HCT116 (cell line): ENCODE measurements at regions not wholly inside any gene's neighbourhood (a gene's known extent, or its start where the extent isn't known, plus 50 kb on each side); places are given as distances from the start of the nearest gene placed in this dataset.

Experiments used
- ATAC-seq: fragments of 200-7000 bp; cut with Tn5 transposase; 2 replicates; pipeline ENCODE4 v1.9.1; 2020; ENCODE audit warnings: mild to moderate bottlenecking, moderate library complexity
- BruUV-seq: library from RNA; stranded (reverse); fragments of 400-500 nt; replicated peaks from 2 replicates; lab custom pipeline; 2021; lab: Mats Ljungman, UMichigan
- CTCF ChIA-PET: fragments of 300-600 bp; sonication (Branson Sonifier 250); formaldehyde crosslinking; loops from one replicate; lab custom pipeline; 2021; ENCODE audit warnings: antibody characterized with exemption; lab: Charles Lee
- POLR2A ChIA-PET: fragments of 300-600, 350-600 bp; sonication (Branson Sonifier 250); formaldehyde crosslinking; loops from one replicate; lab custom pipeline; 2021; ENCODE audit warnings: antibody characterized with exemption; lab: Charles Lee
- RAD21 ChIA-PET, 2 experiments: fragments of 300-600 bp; sonication (Branson Sonifier 250); formaldehyde crosslinking; loops; one replicate each; lab custom pipeline; 2023; ENCODE audit warnings: low total read pairs in 2 of 2; ENCODE audit not compliant: uncharacterized antibody in 2 of 2, unreplicated experiment in 2 of 2, low non-redundant PET in 1 of 2; lab: Charles Lee
- DNase-seq: peaks from one replicate; pipeline ENCODE4 v3.0.0-alpha.2; 2010; ENCODE audit warnings: low read depth, low spot score
- H2AFZ ChIP-seq: fragments of 200-600 bp; shearing (Covaris generic), sonication (generic); 2 replicates; pipeline ENCODE4 v1.6.1; 2017; ENCODE audit warnings: low read depth, mixed run types, mixed read lengths, antibody characterized with exemption, low read length; ENCODE audit not compliant: poor library complexity, severe bottlenecking
- H3K27ac ChIP-seq: 2 replicates; pipeline ENCODE4 v1.5.1; 2012; ENCODE audit warnings: low read depth, low read length
- H3K27me3 ChIP-seq: fragments of 200-600 bp; sonication (generic); 2 replicates; pipeline ENCODE4 v1.6.1; 2016; ENCODE audit warnings: mixed run types, low read length, mixed read lengths; ENCODE audit not compliant: insufficient read depth
- H3K36me3 ChIP-seq, 2 experiments: fragments of 200-500 bp in 1 of 2; fragments of 200-600 bp in 1 of 2; sonication (Bioruptor generic) in 1 of 2; sonication (generic) in 1 of 2; 2 replicates each; pipeline versions ENCODE4 v1.5.1 to v1.6.1; 2014 to 2016; ENCODE audit warnings: low read length in 2 of 2, inconsistent platforms in 1 of 2, mixed read lengths in 1 of 2, mixed run types in 1 of 2; ENCODE audit not compliant: insufficient read depth in 2 of 2, control insufficient read depth in 1 of 2
- H3K4me1 ChIP-seq, 2 experiments: fragments of 200-600 bp in 1 of 2; sonication (generic) in 1 of 2; 2 replicates each; pipeline versions ENCODE4 v1.5.1 to v1.6.1; 2012 to 2017; ENCODE audit warnings: low read length in 2 of 2, inconsistent platforms in 1 of 2, mild to moderate bottlenecking in 1 of 2, mixed read lengths in 1 of 2, mixed run types in 1 of 2, moderate library complexity in 1 of 2; ENCODE audit not compliant: insufficient read depth in 2 of 2, control insufficient read depth in 1 of 2
- H3K4me2 ChIP-seq: fragments of 200-600 bp; sonication (generic); 2 replicates; pipeline ENCODE4 v1.6.1; 2017; ENCODE audit warnings: mixed run types, low read length, mixed read lengths
- H3K4me3 ChIP-seq, 2 experiments: fragments of 200-600 bp in 1 of 2; sonication (generic) in 1 of 2; replicated peaks in 1 of 2; 2 replicates each; pipeline ENCODE4 v1.5.1; 2011 to 2016; ENCODE audit warnings: low read length in 2 of 2, control low read depth in 1 of 2, low read depth in 1 of 2, mild to moderate bottlenecking in 1 of 2, mixed read lengths in 1 of 2, mixed run types in 1 of 2
- H3K79me2 ChIP-seq: fragments of 200-600 bp; sonication (generic); 2 replicates; pipeline ENCODE4 v1.6.1; 2017; ENCODE audit warnings: mild to moderate bottlenecking, mixed run types, low read length, moderate library complexity, mixed read lengths; ENCODE audit not compliant: insufficient read depth
- H3K9ac ChIP-seq: fragments of 200-600 bp; sonication (generic); 2 replicates; pipeline ENCODE4 v1.6.1; 2016; ENCODE audit warnings: low read length, mixed read lengths
- H3K9me2 ChIP-seq: fragments of 200-600 bp; sonication (generic), shearing (Covaris generic); 2 replicates; pipeline ENCODE4 v1.6.1; 2017; ENCODE audit warnings: mixed run types, mild to moderate bottlenecking, moderate library complexity; ENCODE audit not compliant: insufficient read depth
- H3K9me3 ChIP-seq, 2 experiments: fragments of 200-500 bp in 1 of 2; fragments of 200-600 bp in 1 of 2; sonication (Bioruptor generic) in 1 of 2; sonication (generic) in 1 of 2; 2 replicates each; pipeline ENCODE4 v1.6.1; 2014 to 2017; ENCODE audit warnings: low read length in 2 of 2, mixed read lengths in 2 of 2, inconsistent platforms in 1 of 2, low read depth in 1 of 2, mild to moderate bottlenecking in 1 of 2, mixed run types in 1 of 2, moderate library complexity in 1 of 2; ENCODE audit not compliant: control insufficient read depth in 1 of 2, insufficient read depth in 1 of 2
- H4K20me1 ChIP-seq: fragments of 200-600 bp; sonication (generic), shearing (Covaris generic); 2 replicates; pipeline ENCODE4 v1.6.1; 2017; ENCODE audit warnings: mixed run types, mild to moderate bottlenecking, moderate library complexity; ENCODE audit not compliant: insufficient read depth
- ATF3 ChIP-seq: IDR thresholded peaks from 2 replicates; pipeline ENCODE4 v1.6.1; 2012
- CBX3 ChIP-seq: IDR thresholded peaks from 2 replicates; pipeline ENCODE4 v1.6.1; 2012; ENCODE audit warnings: low read depth
- CTCF ChIP-seq, 3 experiments: fragments of 200-600 bp in 1 of 3; sonication (generic) in 1 of 3; IDR thresholded peaks in 2 of 3; conservative IDR thresholded peaks in 1 of 3; 2 replicates each; pipeline ENCODE4 v1.5.1; 2012 to 2017; ENCODE audit warnings: low read depth in 2 of 3, low read length in 2 of 3, antibody characterized with exemption in 1 of 3, borderline replicate concordance in 1 of 3, control low read depth in 1 of 3, mild to moderate bottlenecking in 1 of 3, mixed read lengths in 1 of 3, mixed run types in 1 of 3, moderate library complexity in 1 of 3; ENCODE audit not compliant: insufficient read depth in 1 of 3
- EGR1 ChIP-seq: IDR thresholded peaks from 2 replicates; pipeline ENCODE4 v1.6.1; 2012; ENCODE audit warnings: low read depth
- EZH2 ChIP-seq: fragments of 200-600 bp; sonication (generic); IDR thresholded peaks from 2 replicates; pipeline ENCODE4 v1.6.1; 2017; ENCODE audit warnings: antibody characterized with exemption, mixed run types
- EZH2phosphoT487 ChIP-seq: fragments of 200-600 bp; IDR thresholded peaks from 2 replicates; pipeline ENCODE4 v1.6.1; 2018; ENCODE audit warnings: antibody characterized with exemption, borderline replicate concordance
- FOSL1 ChIP-seq: IDR thresholded peaks from 2 replicates; pipeline ENCODE4 v1.6.1; 2012; ENCODE audit warnings: low read depth
- JUND ChIP-seq: IDR thresholded peaks from 2 replicates; pipeline ENCODE4 v1.6.1; 2012
- MAX ChIP-seq: IDR thresholded peaks from 2 replicates; pipeline ENCODE4 v1.6.1; 2012
- POLR2A ChIP-seq: IDR thresholded peaks from 2 replicates; pipeline ENCODE4 v1.7.0; 2011; ENCODE audit warnings: borderline replicate concordance; ENCODE audit not compliant: insufficient read depth, insufficient read length; ENCODE audit errors: extremely low read depth
- REST ChIP-seq: IDR thresholded peaks from 2 replicates; pipeline ENCODE4 v1.6.1; 2012; ENCODE audit warnings: low read depth
- SIN3A ChIP-seq: IDR thresholded peaks from 2 replicates; pipeline ENCODE4 v1.6.1; 2012; ENCODE audit warnings: low read depth
- SP1 ChIP-seq: IDR thresholded peaks from 2 replicates; pipeline ENCODE4 v1.6.1; 2012; ENCODE audit warnings: low read depth
- ZBTB33 ChIP-seq: IDR thresholded peaks from 2 replicates; pipeline ENCODE4 v1.6.1; 2011; ENCODE audit warnings: mild to moderate bottlenecking, low read length, moderate library complexity; ENCODE audit not compliant: insufficient replicate concordance; ENCODE audit errors: extremely low read depth
- ZFX ChIP-seq: fragments of 450-650 bp; IDR thresholded peaks from 2 replicates; pipeline ENCODE4 v1.6.1; 2017
- ZNF274 ChIP-seq: fragments of 200-500 bp; sonication (Bioruptor generic); IDR thresholded peaks from 2 replicates; pipeline ENCODE4 v1.6.1; 2014; ENCODE audit warnings: mild to moderate bottlenecking, low read depth, low read length, inconsistent platforms
- intact Hi-C: fragments of 100-400 bp; cut with micrococcal nuclease; formaldehyde crosslinking; loops from 2 replicates; pipeline ENCODE4 v1.10.0; 2022

GRCh38 chr13:33448889-33449288 is 163.3 kb upstream of the STARD13 start:
- CTCF ChIA-PET = no interaction called here
- H3K27me3 ChIP-seq = no peaks in the 10 kb centered on the region
- BruUV-seq = no TSS peak
- no peaks in the 10 kb centered on the region for H3K36me3 ChIP-seq
- no peak overlapping the region for H3K4me3 ChIP-seq
- DNase-seq = no peak
- H4K20me1 ChIP-seq = no peaks in the 10 kb centered on the region
- intact Hi-C loops = no loop called here
- H3K4me1 ChIP-seq = no peaks in the 10 kb centered on the region
- no peaks in the 10 kb centered on the region for H3K79me2 ChIP-seq
- no peak overlapping the region for H3K4me2 ChIP-seq
- no peak overlapping the region for H3K27ac ChIP-seq
- TF ChIP-seq EGR1 = no peak
- TF ChIP-seq ZNF274 = no peak
- no peak for TF ChIP-seq SP1
- no peak for TF ChIP-seq EZH2
- no peak for TF ChIP-seq ZFX
- no peak for TF ChIP-seq REST
- no peak for TF ChIP-seq POLR2A
- no peak for TF ChIP-seq FOSL1
- TF ChIP-seq SIN3A = no peak
- no peak for TF ChIP-seq EZH2phosphoT487
- no peak for TF ChIP-seq CTCF (IDR thresholded peaks at IDR 0.05 in 2 of 3, conservative IDR thresholded peaks at IDR 0.05 in 1 of 3; ENCODE audit: borderline replicate concordance in 1 of 3, insufficient read depth in 1 of 3, low read depth in 2 of 3, low read length in 2 of 3)
- TF ChIP-seq ZBTB33 = no peak
- no peak for TF ChIP-seq MAX
- no peak for TF ChIP-seq JUND
- no peak for TF ChIP-seq CBX3
- no peak for TF ChIP-seq ATF3
- TF ChIP-seq, all 23 proteins: peak for 0
- no peak for ATAC-seq
- POLR2A ChIA-PET = no interaction called here
- H3K9me3 ChIP-seq = no peaks in the 10 kb centered on the region
- RAD21 ChIA-PET = no interaction called here
- H3K9me2 ChIP-seq = no peaks in the 10 kb centered on the region
- no peak overlapping the region for H3K9ac ChIP-seq
- H2AFZ ChIP-seq = no peak overlapping the region
